Hepatocyte (in vitro differentiated cells): ENCODE measurements at regions not wholly inside any gene's neighbourhood (a gene's known extent, or its start where the extent isn't known, plus 50 kb on each side); places are given as distances from the start of the nearest gene placed in this dataset.

Source experiments
- DNase-seq: peaks from one replicate; pipeline ENCODE4 v3.0.0-alpha.2; 2016; ENCODE audit warnings: low spot score
- H2AFZ ChIP-seq: fragments of 200-600 bp; sonication (generic); 2 replicates; pipeline ENCODE4 v1.6.0; 2016; ENCODE audit warnings: antibody characterized with exemption, mild to moderate bottlenecking
- H3K27ac ChIP-seq: fragments of 200-600 bp; sonication (generic); 2 replicates; pipeline ENCODE4 v1.5.1; 2016; ENCODE audit warnings: mild to moderate bottlenecking
- H3K27me3 ChIP-seq: fragments of 200-600 bp; sonication (generic); 2 replicates; pipeline ENCODE4 v1.6.1; 2016
- H3K36me3 ChIP-seq: fragments of 200-600 bp; sonication (generic); replicated peaks from 2 replicates; pipeline ENCODE4 v1.5.1; 2016; ENCODE audit warnings: low read depth; ENCODE audit not compliant: insufficient read depth
- H3K4me1 ChIP-seq: fragments of 200-600 bp; sonication (generic); 2 replicates; pipeline ENCODE4 v1.5.1; 2016; ENCODE audit warnings: mild to moderate bottlenecking, moderate library complexity; ENCODE audit not compliant: insufficient read depth
- H3K4me2 ChIP-seq: fragments of 200-600 bp; sonication (generic); 2 replicates; pipeline ENCODE4 v1.6.0; 2016
- H3K4me3 ChIP-seq: fragments of 200-600 bp; sonication (generic); 2 replicates; pipeline ENCODE4 v1.5.1; 2016; ENCODE audit warnings: mild to moderate bottlenecking
- H3K79me2 ChIP-seq: fragments of 200-600 bp; sonication (generic); 2 replicates; pipeline ENCODE4 v1.6.0; 2017; ENCODE audit warnings: mild to moderate bottlenecking
- H3K9me2 ChIP-seq: fragments of 200-600 bp; sonication (generic); replicated peaks from 2 replicates; pipeline ENCODE4 v1.6.0; 2017; ENCODE audit warnings: mild to moderate bottlenecking; ENCODE audit not compliant: insufficient read depth
- H3K9me3 ChIP-seq: fragments of 200-600 bp; sonication (generic); 2 replicates; pipeline ENCODE4 v1.5.1; 2016; ENCODE audit warnings: low read depth, mild to moderate bottlenecking
- H4K20me1 ChIP-seq: fragments of 200-600 bp; sonication (generic); 2 replicates; pipeline ENCODE4 v1.6.0; 2016; ENCODE audit warnings: mild to moderate bottlenecking; ENCODE audit not compliant: insufficient read depth, poor library complexity, severe bottlenecking
- CTCF ChIP-seq: fragments of 200-600 bp; sonication (generic); IDR thresholded peaks from 2 replicates; pipeline ENCODE4 v1.5.1; 2016; ENCODE audit warnings: antibody characterized with exemption, mild to moderate bottlenecking; ENCODE audit not compliant: poor library complexity
- EZH2 ChIP-seq: fragments of 200-600 bp; sonication (generic); IDR thresholded peaks from 2 replicates; pipeline ENCODE4 v1.6.1; 2016; ENCODE audit warnings: antibody characterized with exemption, mild to moderate bottlenecking, borderline replicate concordance
- EZH2phosphoT487 ChIP-seq: fragments of 200-600 bp; sonication (generic); IDR thresholded peaks from one replicate; pipeline ENCODE4 v1.6.1; 2018; ENCODE audit warnings: antibody characterized with exemption, mild to moderate bottlenecking, low read depth, moderate library complexity; ENCODE audit not compliant: unreplicated experiment, severe bottlenecking
- WGBS: methylation state at CpG from one replicate; pipeline ENCODE4 v1.1.6; 2016; ENCODE audit warnings: low lambda C conversion rate; ENCODE audit errors: missing lambda C conversion rate; 5-methylcytosine and 5-hydroxymethylcytosine counted together

GRCh38 chrX:43349363-43349762 is 306.7 kb upstream of the MAOA start:
- WGBS = 31% methylated on average over 1 of the region's 1 CpG
- no peak overlapping the region for H3K27ac ChIP-seq
- H3K9me2 ChIP-seq = no peaks in the 10 kb centered on the region
- H4K20me1 ChIP-seq = no peaks in the 10 kb centered on the region
- no peaks in the 10 kb centered on the region for H3K36me3 ChIP-seq
- no peak overlapping the region for H3K4me2 ChIP-seq
- no peaks in the 10 kb centered on the region for H3K4me1 ChIP-seq
- H3K9me3 ChIP-seq = no peaks in the 10 kb centered on the region
- no peaks in the 10 kb centered on the region for H3K27me3 ChIP-seq
- H2AFZ ChIP-seq = no peak overlapping the region
- peak; percentile 46 for DNase-seq
- no peaks in the 10 kb centered on the region for H3K79me2 ChIP-seq
- TF ChIP-seq CTCF (peak; percentile 39), EZH2 (no peak)
- no peak overlapping the region for H3K4me3 ChIP-seq

DNA sequence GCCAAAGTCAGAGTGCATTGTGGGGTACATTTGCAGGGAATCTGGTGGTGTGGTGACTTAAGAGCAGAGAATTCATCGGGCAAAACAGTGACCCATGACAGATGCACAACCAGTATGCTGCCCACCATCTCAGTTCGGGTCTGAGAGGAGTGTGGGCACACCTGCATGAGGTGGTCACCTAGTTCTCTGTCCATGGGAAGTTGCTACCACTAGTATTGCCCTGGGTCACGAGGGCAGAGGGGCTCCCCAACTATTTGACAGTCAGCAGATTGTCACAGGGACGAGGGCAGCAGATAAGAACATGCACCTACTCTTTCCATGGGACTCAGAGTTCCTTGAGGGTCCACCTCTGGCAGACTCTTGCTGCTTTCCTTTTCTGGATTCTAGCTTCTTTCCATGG is 305.2 kb upstream of the MAOA start:
- TF ChIP-seq CTCF = no peak
- TF ChIP-seq EZH2 = no peak
- no peak for TF ChIP-seq EZH2phosphoT487
- Histone ChIP-seq H3K9me3 (no peaks in the 10 kb centered on the region), H3K79me2 (no peaks in the 10 kb centered on the region), H3K4me3 (no peak overlapping the region), H3K4me2 (no peak overlapping the region), H3K4me1 (no peaks in the 10 kb centered on the region), H3K9me2 (no peaks in the 10 kb centered on the region), H4K20me1 (no peaks in the 10 kb centered on the region), H2AFZ (no peak overlapping the region), H3K36me3 (no peaks in the 10 kb centered on the region), H3K27me3 (no peaks in the 10 kb centered on the region), H3K27ac (no peak overlapping the region)
- 85% methylated on average over 4 of the region's 4 CpGs for WGBS
- DNase-seq = no peak

GRCh38 chrX:43357741-43358140 is 298.4 kb upstream of the MAOA start:
- Histone ChIP-seq H3K4me3 (no peak overlapping the region), H3K9me3 (no peaks in the 10 kb centered on the region), H3K79me2 (no peaks in the 10 kb centered on the region), H3K27ac (no peak overlapping the region), H3K4me1 (no peaks in the 10 kb centered on the region), H4K20me1 (no peaks in the 10 kb centered on the region), H3K36me3 (no peaks in the 10 kb centered on the region), H3K27me3 (no peaks in the 10 kb centered on the region), H2AFZ (no peak overlapping the region), H3K9me2 (no peaks in the 10 kb centered on the region), H3K4me2 (no peak overlapping the region)
- 43% methylated on average over 1 of the region's 1 CpG for WGBS
- TF ChIP-seq EZH2 (no peak), CTCF (no peak), EZH2phosphoT487 (no peak)
- no peak for DNase-seq

DNA sequence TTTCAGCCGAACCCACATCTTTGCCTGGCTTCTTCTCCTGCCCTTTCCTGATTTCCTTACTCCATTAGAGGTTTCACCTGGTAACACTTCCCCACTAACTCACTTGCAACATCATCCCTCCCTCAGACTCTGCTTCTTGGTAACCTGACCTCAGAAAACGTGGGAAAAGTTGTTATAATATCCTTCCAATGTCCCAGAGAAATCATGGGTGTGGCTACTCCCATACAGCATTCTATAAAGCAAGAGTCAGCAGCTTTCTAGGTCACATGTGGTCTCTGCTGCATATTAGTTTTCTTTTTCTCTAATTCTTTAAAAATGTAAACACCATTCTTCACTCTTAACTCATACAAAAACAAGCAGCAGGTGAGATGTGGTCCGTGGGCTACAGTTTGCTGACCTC is 283.1 kb upstream of the MAOA start:
- H3K9me2 ChIP-seq = no peaks in the 10 kb centered on the region
- H3K27me3 ChIP-seq = no peaks in the 10 kb centered on the region
- 61% methylated on average over 3 of the region's 3 CpGs for WGBS
- H3K9me3 ChIP-seq = no peaks in the 10 kb centered on the region
- H3K4me1 ChIP-seq = no peaks in the 10 kb centered on the region
- H3K79me2 ChIP-seq = no peaks in the 10 kb centered on the region
- H4K20me1 ChIP-seq = no peaks in the 10 kb centered on the region
- H3K36me3 ChIP-seq = no peaks in the 10 kb centered on the region
- H3K4me3 ChIP-seq = no peak overlapping the region
- H3K27ac ChIP-seq = no peak overlapping the region
- TF ChIP-seq CTCF = no peak
- no peak for TF ChIP-seq EZH2phosphoT487
- TF ChIP-seq EZH2 = no peak
- DNase-seq = no peak
- no peak overlapping the region for H2AFZ ChIP-seq
- H3K4me2 ChIP-seq = no peak overlapping the region
